IPS-18a (cell line): ENCODE measurements at regions not wholly inside any gene's neighbourhood (a gene's known extent, or its start where the extent isn't known, plus 50 kb on each side); places are given as distances from the start of the nearest gene placed in this dataset.

Source experiments
- H3K27ac ChIP-seq: one replicate; pipeline ENCODE4 v1.5.1; 2013; ENCODE audit warnings: low read length
- H3K27me3 ChIP-seq: one replicate; pipeline ENCODE4 v1.6.1; 2013; ENCODE audit warnings: mild to moderate bottlenecking, low read length; ENCODE audit not compliant: control insufficient read depth, insufficient read depth
- H3K36me3 ChIP-seq: one replicate; pipeline ENCODE4 v1.6.1; 2013; ENCODE audit warnings: low read depth, low read length; ENCODE audit not compliant: control insufficient read depth
- H3K4me1 ChIP-seq: one replicate; pipeline ENCODE4 v1.6.1; 2013; ENCODE audit warnings: low read depth, low read length; ENCODE audit not compliant: control insufficient read depth
- H3K4me3 ChIP-seq: one replicate; pipeline ENCODE4 v1.5.1; 2013; ENCODE audit warnings: low read length
- H3K9ac ChIP-seq: one replicate; pipeline ENCODE4 v1.6.1; 2013; ENCODE audit warnings: mild to moderate bottlenecking, low read length, moderate library complexity
- H3K9me3 ChIP-seq: one replicate; pipeline ENCODE4 v1.6.1; 2013; ENCODE audit warnings: low read depth, low read length; ENCODE audit not compliant: control insufficient read depth

- Histone ChIP-seq H3K9me3 (no peaks in the 10 kb centered on the region), H3K36me3 (no peaks in the 10 kb centered on the region), H3K4me3 (no peak overlapping the region), H3K4me1 (peaks cover 13% of the 10 kb centered on the region), H3K27me3 (peaks cover 36% of the 10 kb centered on the region), H3K27ac (no peak overlapping the region), H3K9ac (no peak overlapping the region)
Observed at GRCh38 chr2:136505462-136505861, 259.9 kb upstream of the THSD7B start.

- H3K9me3 ChIP-seq, result no peaks in the 10 kb centered on the region
- no peak overlapping the region for H3K9ac ChIP-seq
- no peak overlapping the region for H3K27ac ChIP-seq
- no peaks in the 10 kb centered on the region for H3K4me1 ChIP-seq
- no peaks in the 10 kb centered on the region for H3K36me3 ChIP-seq
- no peak overlapping the region for H3K4me3 ChIP-seq
- peaks cover 13% of the 10 kb centered on the region for H3K27me3 ChIP-seq
Observed at GRCh38 chr2:136502660-136503059, 262.7 kb upstream of the THSD7B start.

DNA sequence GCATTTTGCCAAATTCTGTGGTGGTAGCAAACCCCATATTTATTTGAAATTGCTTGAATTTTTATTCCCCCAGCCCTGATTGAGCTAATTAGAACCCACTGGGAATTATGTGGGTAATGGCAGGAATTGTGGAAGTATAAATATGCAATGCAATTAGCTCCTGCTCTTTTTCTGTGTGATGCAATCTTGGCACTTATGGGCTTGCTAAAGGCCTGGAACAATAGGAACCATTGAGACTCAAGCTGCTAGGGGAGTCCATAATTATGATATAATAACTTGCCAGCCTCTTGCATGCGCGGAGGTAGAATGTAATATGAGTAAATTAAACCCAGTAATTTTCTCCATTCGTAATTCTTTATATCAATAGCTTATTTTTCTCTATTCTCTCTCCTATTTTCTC, 267.6 kb upstream of the THSD7B start:
- Histone ChIP-seq H3K36me3 (no peaks in the 10 kb centered on the region), H3K9me3 (no peaks in the 10 kb centered on the region), H3K4me3 (no peak overlapping the region), H3K4me1 (no peaks in the 10 kb centered on the region), H3K9ac (no peak overlapping the region), H3K27ac (no peak overlapping the region), H3K27me3 (no peaks in the 10 kb centered on the region)

DNA sequence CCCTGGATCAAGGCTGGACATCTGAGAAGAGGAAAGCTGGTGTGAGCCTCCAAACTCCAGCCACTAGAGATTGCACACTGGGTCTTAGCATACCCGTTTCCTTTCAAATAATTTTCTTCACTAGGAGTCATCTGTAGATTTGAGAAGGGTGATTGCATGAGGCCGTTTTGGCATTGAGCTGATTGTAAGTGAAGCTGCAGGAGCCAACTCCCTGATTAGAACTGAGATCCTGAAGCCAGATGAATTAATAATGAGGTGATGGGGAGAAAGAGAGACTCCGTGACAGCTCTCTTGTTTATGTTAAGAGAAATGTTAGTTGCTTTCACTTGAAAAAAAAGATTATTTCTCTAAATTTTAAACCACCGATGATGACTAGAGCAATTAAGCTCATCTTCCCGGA, 268.4 kb upstream of the THSD7B start:
- Histone ChIP-seq H3K36me3 (no peaks in the 10 kb centered on the region), H3K4me1 (no peaks in the 10 kb centered on the region), H3K27ac (no peak overlapping the region), H3K27me3 (no peaks in the 10 kb centered on the region), H3K9me3 (no peaks in the 10 kb centered on the region), H3K9ac (no peak overlapping the region), H3K4me3 (no peak overlapping the region)

DNA sequence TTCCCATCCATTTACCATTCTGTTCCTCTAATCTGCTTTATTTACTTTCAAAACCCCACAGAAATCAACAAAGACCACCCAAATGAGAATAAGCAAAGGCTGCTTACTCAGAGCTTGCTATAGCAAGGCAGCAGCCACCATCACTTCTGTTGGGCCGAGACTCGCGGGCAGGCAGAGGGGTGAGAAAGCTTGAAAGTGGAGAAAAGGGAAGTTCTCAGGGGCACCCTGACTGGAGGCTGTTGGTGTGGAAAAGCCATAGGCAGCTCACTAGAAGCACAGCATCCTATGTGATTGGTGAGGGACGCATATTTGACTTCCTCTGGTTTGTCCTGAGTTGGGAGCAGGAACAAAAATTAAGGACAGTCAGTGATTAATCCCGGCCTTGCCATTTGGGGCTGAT, 269.7 kb upstream of the THSD7B start:
- Histone ChIP-seq H3K4me1 (no peaks in the 10 kb centered on the region), H3K9me3 (no peaks in the 10 kb centered on the region), H3K27ac (no peak overlapping the region), H3K27me3 (no peaks in the 10 kb centered on the region), H3K4me3 (no peak overlapping the region), H3K9ac (no peak overlapping the region), H3K36me3 (no peaks in the 10 kb centered on the region)

DNA sequence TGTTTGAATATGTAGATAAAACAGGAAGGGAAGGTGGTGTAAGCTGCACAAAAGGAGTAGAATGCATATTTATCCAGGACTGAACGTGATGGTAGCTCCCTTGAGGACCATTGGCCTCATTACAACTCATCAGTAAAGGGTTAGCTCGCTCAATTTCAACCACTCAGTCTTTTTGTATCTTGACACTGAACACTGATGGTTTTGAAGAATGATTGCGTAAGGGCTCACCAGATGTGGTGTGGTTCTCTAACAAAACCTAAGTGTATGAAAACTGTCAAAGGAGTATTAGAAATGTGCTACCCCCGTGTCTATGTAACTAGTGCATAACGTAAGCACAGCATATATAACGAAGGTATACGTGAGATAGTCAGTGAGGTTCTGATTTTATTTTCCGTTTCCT, 272.4 kb upstream of the THSD7B start:
- no peak overlapping the region for H3K27ac ChIP-seq
- H3K27me3 ChIP-seq, result no peaks in the 10 kb centered on the region
- H3K9me3 ChIP-seq, result no peaks in the 10 kb centered on the region
- no peak overlapping the region for H3K9ac ChIP-seq
- no peak overlapping the region for H3K4me3 ChIP-seq
- H3K4me1 ChIP-seq, result no peaks in the 10 kb centered on the region
- H3K36me3 ChIP-seq, result no peaks in the 10 kb centered on the region

DNA sequence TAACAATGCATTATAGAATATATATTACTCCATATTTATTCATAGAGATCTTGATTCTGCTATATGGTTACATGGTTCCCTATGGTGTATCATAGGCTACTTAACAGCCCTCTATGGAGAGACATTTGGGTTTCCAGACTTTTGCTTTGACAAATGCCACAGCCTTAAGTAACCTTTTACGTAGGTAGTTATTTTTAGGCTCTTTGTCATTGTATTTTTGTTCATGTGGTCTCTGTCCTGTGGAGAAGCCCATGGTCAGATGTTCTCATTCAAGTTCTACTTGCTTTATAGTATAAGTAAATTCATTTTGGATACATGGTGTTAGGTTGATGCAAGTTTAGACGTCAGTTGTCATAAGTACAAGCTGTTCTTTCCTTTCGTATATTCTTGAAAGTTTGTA, 275.2 kb upstream of the THSD7B start:
- no peak overlapping the region for H3K4me3 ChIP-seq
- no peaks in the 10 kb centered on the region for H3K4me1 ChIP-seq
- no peaks in the 10 kb centered on the region for H3K27me3 ChIP-seq
- H3K9me3 ChIP-seq, result no peaks in the 10 kb centered on the region
- H3K9ac ChIP-seq, result no peak overlapping the region
- H3K36me3 ChIP-seq, result no peaks in the 10 kb centered on the region
- no peak overlapping the region for H3K27ac ChIP-seq

- no peaks in the 10 kb centered on the region for H3K4me1 ChIP-seq
- H3K9me3 ChIP-seq, result no peaks in the 10 kb centered on the region
- no peaks in the 10 kb centered on the region for H3K36me3 ChIP-seq
- H3K9ac ChIP-seq, result no peak overlapping the region
- H3K27me3 ChIP-seq, result no peaks in the 10 kb centered on the region
- H3K27ac ChIP-seq, result no peak overlapping the region
- no peak overlapping the region for H3K4me3 ChIP-seq
Observed at GRCh38 chr2:136487421-136487820, 277.9 kb upstream of the THSD7B start.

DNA sequence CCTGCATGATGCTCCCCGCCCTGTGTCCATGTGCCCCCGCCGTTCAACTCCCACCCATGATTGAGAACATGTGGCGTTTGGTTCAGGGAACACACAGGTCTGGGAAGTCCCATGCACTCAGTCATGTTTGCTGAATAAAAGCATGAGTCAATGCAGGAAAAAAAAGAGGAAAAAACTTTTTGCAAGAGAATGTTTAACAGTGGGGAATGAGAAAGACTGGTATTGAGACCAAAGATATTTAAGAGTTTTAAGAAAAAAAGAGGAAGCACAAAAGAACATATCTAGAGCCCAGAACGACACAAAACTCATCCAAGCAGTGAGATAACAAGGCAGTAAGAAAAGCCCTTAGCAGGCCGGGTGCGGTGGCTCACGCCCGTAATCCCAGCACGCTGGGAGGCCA, 279.2 kb upstream of the THSD7B start:
- no peaks in the 10 kb centered on the region for H3K27me3 ChIP-seq
- no peaks in the 10 kb centered on the region for H3K4me1 ChIP-seq
- H3K36me3 ChIP-seq, result no peaks in the 10 kb centered on the region
- H3K27ac ChIP-seq, result no peak overlapping the region
- H3K4me3 ChIP-seq, result no peak overlapping the region
- H3K9ac ChIP-seq, result no peak overlapping the region
- no peaks in the 10 kb centered on the region for H3K9me3 ChIP-seq

DNA sequence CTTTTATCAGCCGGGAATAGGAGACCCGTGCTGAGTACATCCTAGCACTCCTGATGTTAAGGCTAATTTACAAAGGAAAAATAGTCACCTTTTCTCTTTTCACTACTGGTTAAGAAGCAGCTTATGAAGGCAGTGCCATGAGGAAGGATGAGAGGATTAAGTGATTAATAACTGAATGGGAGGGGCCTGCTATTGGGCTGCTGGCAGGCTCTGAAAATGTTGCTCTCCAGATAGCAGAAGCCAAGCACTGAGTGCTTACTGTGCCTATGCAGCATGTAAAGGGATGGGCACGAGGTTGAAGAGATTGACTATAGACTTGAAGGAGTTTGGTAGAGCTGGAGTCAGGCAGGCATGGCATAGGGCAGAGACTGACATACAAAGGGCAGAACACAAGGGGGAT, 282.4 kb upstream of the THSD7B start:
- no peak overlapping the region for H3K27ac ChIP-seq
- H3K9me3 ChIP-seq, result no peaks in the 10 kb centered on the region
- no peaks in the 10 kb centered on the region for H3K4me1 ChIP-seq
- no peak overlapping the region for H3K9ac ChIP-seq
- H3K27me3 ChIP-seq, result no peaks in the 10 kb centered on the region
- H3K4me3 ChIP-seq, result no peak overlapping the region
- no peaks in the 10 kb centered on the region for H3K36me3 ChIP-seq

DNA sequence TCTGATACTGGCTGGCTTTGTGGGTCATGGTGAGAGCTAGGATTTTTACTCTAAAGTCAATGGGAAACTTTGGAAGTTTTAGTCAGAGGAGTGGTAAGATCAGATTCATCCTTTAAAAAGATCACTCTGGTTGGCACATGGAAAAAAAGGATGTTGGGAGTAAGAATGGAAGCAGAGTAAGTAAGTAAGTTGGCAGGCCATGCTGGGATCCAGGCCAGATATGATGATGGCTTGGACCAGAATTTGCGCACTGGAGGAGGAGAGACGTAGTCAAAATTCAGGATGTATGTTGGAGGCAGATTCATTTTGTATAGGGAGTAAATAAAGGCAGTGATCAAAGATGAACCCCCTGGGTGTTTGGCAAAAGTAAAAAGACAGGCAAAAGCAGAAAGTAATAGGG, 283.3 kb upstream of the THSD7B start:
- H3K9me3 ChIP-seq, result no peaks in the 10 kb centered on the region
- H3K4me1 ChIP-seq, result no peaks in the 10 kb centered on the region
- no peaks in the 10 kb centered on the region for H3K36me3 ChIP-seq
- no peaks in the 10 kb centered on the region for H3K27me3 ChIP-seq
- H3K9ac ChIP-seq, result no peak overlapping the region
- H3K27ac ChIP-seq, result no peak overlapping the region
- H3K4me3 ChIP-seq, result no peak overlapping the region

DNA sequence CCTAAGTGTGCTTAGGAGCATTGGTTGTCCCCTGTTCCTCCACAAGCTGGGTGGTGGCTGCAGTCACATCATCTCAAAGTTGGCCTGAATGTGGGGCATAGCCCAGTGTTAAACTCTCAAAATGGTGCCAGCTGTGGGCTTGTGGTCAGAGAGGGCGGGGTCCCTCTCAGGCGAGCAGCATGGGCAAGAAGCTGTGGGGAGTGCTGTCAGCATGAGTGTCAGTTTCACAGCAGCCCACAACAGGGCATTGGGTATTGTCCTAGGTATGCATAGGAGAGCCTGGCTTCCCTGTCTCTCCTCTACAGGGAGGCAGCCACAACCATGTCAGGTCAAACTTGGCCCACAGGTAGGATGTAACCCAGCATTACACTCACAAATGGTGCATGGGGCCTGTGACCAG, 285.6 kb upstream of the THSD7B start:
- H3K9me3 ChIP-seq, result no peaks in the 10 kb centered on the region
- H3K4me3 ChIP-seq, result no peak overlapping the region
- H3K4me1 ChIP-seq, result no peaks in the 10 kb centered on the region
- no peak overlapping the region for H3K27ac ChIP-seq
- H3K9ac ChIP-seq, result no peak overlapping the region
- no peaks in the 10 kb centered on the region for H3K27me3 ChIP-seq
- H3K36me3 ChIP-seq, result no peaks in the 10 kb centered on the region
